ENCODE measurements at regions not wholly inside any gene's neighbourhood (a gene's known extent, or its start where the extent isn't known, plus 50 kb on each side); places are given as distances from the start of the nearest gene placed in this dataset.

- Histone ChIP-seq H3K9ac (ENCODE audit: low read length) (no peak overlapping the region), H3K4me2 (ENCODE audit: low read length) (no peak overlapping the region), H2AFZ (ENCODE audit: low read length) (no peak overlapping the region), H3K9me3 (ENCODE audit: low read length) (no peaks in the 10 kb centered on the region), H3K27me3 (ENCODE audit: insufficient read depth, low read length) (no peaks in the 10 kb centered on the region), H3K36me3 (ENCODE audit: insufficient read depth, low read length) (no peaks in the 10 kb centered on the region), H3K9me2 (ENCODE audit: low read depth, low read length) (no peaks in the 10 kb centered on the region), H3K27ac (ENCODE audit: low read depth, low read length, poor library complexity, severe bottlenecking) (no peak overlapping the region), H3K4me1 (ENCODE audit: insufficient read depth, low read length, severe bottlenecking) (no peaks in the 10 kb centered on the region), H4K20me1 (ENCODE audit: insufficient read depth, low read length) (no peaks in the 10 kb centered on the region), H3K4me3 (ENCODE audit: low read depth, low read length, poor library complexity, severe bottlenecking) (no peak overlapping the region), H3K79me2 (ENCODE audit: insufficient read depth, low read length) (no peaks in the 10 kb centered on the region), H3F3A (ENCODE audit: insufficient read depth, low read length) (no peaks in the 10 kb centered on the region)
- TF ChIP-seq CTCF (IDR thresholded peaks at IDR 0.05; ENCODE audit: low read length) (no peak), EZH2 (IDR thresholded peaks at IDR 0.05; ENCODE audit: borderline replicate concordance, low read length) (no peak)
Measured at GRCh38 chr12:105671720-105672119, 341.2 kb downstream of the C12orf75 start.

DNA sequence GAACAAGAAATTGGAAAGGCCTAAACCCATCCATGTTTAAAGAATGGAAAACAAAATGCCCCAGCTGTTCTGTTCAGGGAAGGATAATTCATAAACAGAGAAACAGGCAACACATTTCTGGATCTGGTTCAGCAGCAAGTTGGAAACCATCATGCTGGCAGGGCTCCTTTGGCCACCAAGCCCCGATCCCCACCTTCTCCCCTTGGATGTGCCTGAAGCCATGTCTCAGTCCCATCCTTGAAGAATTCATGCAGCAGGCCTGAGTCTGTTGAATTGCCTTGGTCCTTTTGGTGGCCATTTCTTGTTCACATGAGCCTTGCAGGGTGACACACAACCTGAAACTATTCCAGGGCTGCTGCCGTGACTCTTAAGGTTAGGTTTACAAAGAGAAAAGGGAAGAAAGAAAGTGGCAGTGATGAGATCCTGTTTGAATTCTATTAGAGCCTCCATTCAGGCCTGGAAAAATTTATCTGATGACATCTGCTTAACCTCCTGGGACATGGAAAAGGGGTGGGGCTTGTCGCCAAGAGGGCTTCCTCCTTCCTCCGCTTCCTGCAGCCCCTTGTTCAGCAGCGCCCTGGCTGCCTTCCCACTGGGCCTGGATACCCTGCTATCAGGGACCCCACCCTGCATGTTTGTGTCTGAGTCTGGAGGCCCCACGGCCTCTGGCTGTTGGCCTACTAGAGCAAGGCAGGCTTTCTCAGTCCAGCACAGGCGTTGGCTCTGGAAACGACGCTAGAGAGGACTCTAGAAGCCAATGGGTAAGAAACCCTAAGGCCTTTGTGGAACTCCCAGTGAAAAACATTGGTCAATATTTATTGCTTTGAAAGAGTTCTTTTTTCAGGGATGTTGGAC, 341.9 kb downstream of the C12orf75 start:
- no peak overlapping the region for H2AFZ ChIP-seq (ENCODE audit: low read length)
- no peaks in the 10 kb centered on the region for H3K9me2 ChIP-seq (ENCODE audit: low read depth, low read length)
- H3K4me1 ChIP-seq (ENCODE audit: insufficient read depth, low read length, severe bottlenecking) = no peaks in the 10 kb centered on the region
- no peaks in the 10 kb centered on the region for H3F3A ChIP-seq (ENCODE audit: insufficient read depth, low read length)
- no peaks in the 10 kb centered on the region for H3K27me3 ChIP-seq (ENCODE audit: insufficient read depth, low read length)
- no peak for TF ChIP-seq CTCF (IDR thresholded peaks at IDR 0.05; ENCODE audit: low read length)
- TF ChIP-seq EZH2 (IDR thresholded peaks at IDR 0.05; ENCODE audit: borderline replicate concordance, low read length) = no peak
- H3K4me2 ChIP-seq (ENCODE audit: low read length) = no peak overlapping the region
- H3K27ac ChIP-seq (ENCODE audit: low read depth, low read length, poor library complexity, severe bottlenecking) = no peak overlapping the region
- H4K20me1 ChIP-seq (ENCODE audit: insufficient read depth, low read length) = no peaks in the 10 kb centered on the region
- H3K9ac ChIP-seq (ENCODE audit: low read length) = no peak overlapping the region
- no peaks in the 10 kb centered on the region for H3K79me2 ChIP-seq (ENCODE audit: insufficient read depth, low read length)
- H3K36me3 ChIP-seq (ENCODE audit: insufficient read depth, low read length) = no peaks in the 10 kb centered on the region
- no peaks in the 10 kb centered on the region for H3K9me3 ChIP-seq (ENCODE audit: low read length)
- H3K4me3 ChIP-seq (ENCODE audit: low read depth, low read length, poor library complexity, severe bottlenecking) = no peak overlapping the region

DNA sequence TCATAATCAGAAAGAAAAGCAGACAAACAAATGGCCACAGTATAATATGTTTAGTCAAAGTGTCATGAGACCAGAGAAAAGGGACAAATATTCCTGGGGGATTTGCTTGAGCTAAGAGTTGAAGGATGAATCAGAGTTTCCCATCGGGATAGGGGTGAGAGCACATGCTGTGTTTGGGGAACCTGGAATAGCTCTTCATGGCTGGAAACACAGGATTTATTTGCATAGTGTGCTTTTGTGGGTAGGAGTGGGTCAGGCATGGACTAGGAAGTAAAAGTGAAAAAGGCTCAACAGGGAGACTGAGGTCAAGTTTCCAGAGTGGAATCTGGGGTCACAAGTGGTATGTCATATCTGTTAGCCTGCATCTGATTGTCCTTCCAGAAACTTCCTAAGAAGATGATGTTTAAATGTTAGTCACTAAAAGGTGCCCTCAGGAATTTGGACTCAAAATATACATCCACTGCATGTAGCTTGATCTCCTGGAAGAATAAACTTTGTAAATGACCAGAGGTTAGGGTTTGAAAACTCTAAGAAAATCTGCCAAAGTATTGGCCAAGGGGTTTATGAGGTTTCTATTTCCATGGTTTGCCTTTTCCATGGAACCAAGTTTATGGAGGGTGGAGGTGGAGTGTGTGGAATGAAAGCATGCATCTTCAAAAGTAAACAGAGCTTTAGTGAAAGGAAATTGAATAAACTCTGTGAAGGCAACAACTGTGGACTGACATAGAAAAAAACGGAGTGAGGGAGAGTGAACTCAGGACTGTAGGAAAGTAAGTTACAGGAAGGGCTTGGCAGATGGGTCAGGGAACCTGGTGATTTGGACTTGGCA, 344.6 kb downstream of the C12orf75 start:
- no peaks in the 10 kb centered on the region for H3K4me1 ChIP-seq (ENCODE audit: insufficient read depth, low read length, severe bottlenecking)
- H3K27ac ChIP-seq (ENCODE audit: low read depth, low read length, poor library complexity, severe bottlenecking) = no peak overlapping the region
- H3K9ac ChIP-seq (ENCODE audit: low read length) = no peak overlapping the region
- no peaks in the 10 kb centered on the region for H3K27me3 ChIP-seq (ENCODE audit: insufficient read depth, low read length)
- H3K36me3 ChIP-seq (ENCODE audit: insufficient read depth, low read length) = no peaks in the 10 kb centered on the region
- no peaks in the 10 kb centered on the region for H3K9me3 ChIP-seq (ENCODE audit: low read length)
- no peaks in the 10 kb centered on the region for H4K20me1 ChIP-seq (ENCODE audit: insufficient read depth, low read length)
- no peaks in the 10 kb centered on the region for H3K9me2 ChIP-seq (ENCODE audit: low read depth, low read length)
- no peaks in the 10 kb centered on the region for H3K79me2 ChIP-seq (ENCODE audit: insufficient read depth, low read length)
- no peak overlapping the region for H2AFZ ChIP-seq (ENCODE audit: low read length)
- no peak overlapping the region for H3K4me3 ChIP-seq (ENCODE audit: low read depth, low read length, poor library complexity, severe bottlenecking)
- H3F3A ChIP-seq (ENCODE audit: insufficient read depth, low read length) = no peaks in the 10 kb centered on the region
- H3K4me2 ChIP-seq (ENCODE audit: low read length) = no peak overlapping the region
- TF ChIP-seq EZH2 (IDR thresholded peaks at IDR 0.05; ENCODE audit: borderline replicate concordance, low read length) (no peak), CTCF (IDR thresholded peaks at IDR 0.05; ENCODE audit: low read length) (no peak)

Data from OCI-LY1 (cell line).